ENCODE measurements at regions not wholly inside any gene's neighbourhood (a gene's known extent, or its start where the extent isn't known, plus 50 kb on each side); places are given as distances from the start of the nearest gene placed in this dataset.

DNA sequence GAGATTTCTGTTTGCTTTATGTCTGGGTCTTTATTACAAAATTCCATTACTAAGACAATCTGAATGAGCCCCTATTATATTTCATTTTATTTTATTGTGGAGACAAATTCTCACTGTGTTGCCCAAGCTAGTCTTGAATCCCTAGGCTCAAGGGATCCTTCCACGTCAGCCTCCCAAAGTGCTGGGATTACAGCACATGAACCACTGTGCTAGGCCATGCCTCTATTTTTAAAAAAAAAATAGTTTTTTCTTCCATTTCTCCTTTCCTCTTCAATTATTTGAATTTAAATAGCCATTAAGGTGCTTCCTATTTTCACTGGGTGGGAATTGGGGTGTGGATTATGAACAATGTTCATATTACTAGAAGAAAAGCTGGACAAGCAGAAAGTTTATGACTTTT, 1587.4 kb downstream of the GRIK2 start:
- TF ChIP-seq, protein P1, sequence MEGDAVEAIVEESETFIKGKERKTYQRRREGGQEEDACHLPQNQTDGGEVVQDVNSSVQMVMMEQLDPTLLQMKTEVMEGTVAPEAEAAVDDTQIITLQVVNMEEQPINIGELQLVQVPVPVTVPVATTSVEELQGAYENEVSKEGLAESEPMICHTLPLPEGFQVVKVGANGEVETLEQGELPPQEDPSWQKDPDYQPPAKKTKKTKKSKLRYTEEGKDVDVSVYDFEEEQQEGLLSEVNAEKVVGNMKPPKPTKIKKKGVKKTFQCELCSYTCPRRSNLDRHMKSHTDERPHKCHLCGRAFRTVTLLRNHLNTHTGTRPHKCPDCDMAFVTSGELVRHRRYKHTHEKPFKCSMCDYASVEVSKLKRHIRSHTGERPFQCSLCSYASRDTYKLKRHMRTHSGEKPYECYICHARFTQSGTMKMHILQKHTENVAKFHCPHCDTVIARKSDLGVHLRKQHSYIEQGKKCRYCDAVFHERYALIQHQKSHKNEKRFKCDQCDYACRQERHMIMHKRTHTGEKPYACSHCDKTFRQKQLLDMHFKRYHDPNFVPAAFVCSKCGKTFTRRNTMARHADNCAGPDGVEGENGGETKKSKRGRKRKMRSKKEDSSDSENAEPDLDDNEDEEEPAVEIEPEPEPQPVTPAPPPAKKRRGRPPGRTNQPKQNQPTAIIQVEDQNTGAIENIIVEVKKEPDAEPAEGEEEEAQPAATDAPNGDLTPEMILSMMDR (IDR thresholded peaks at IDR 0.05; ENCODE audit: insufficient read depth, missing control alignments) = no peak
- no peak for FAIRE-seq
- no peak for DNase-seq (ENCODE audit: insufficient read length, low spot score)

- DNase-seq (ENCODE audit: insufficient read length, low spot score) = no peak
- no peak for FAIRE-seq
- TF ChIP-seq, protein P1 (IDR thresholded peaks at IDR 0.05; ENCODE audit: insufficient read depth, missing control alignments) = no peak
These were observed 1568.4 kb downstream of the GRIK2 start for GRCh38 chr6:102961902-102962301.

DNA sequence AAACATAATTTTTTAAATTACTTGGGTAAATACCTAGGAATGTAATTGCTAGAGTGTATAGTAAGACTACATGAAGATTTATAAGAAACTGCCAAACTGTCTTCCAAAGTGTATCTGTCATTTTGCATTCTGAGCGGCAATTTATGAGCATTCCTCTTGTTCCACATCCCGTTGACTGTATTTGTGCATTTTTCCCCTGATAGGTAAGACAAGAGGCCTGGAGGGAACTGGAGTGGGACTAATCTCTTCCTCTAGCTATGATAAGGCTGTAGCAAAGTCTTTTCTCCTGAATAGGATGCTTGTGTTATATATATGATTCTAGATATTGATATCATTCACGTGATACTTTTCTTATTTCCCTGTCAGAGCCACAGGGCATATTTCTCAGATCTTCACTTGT, 1557.5 kb downstream of the GRIK2 start:
- FAIRE-seq (no peak), DNase-seq (ENCODE audit: insufficient read length, low spot score) (no peak)
- TF ChIP-seq, protein P1 (IDR thresholded peaks at IDR 0.05; ENCODE audit: insufficient read depth, missing control alignments) = no peak

GRCh38 chr6:102944475-102944874, 1551.0 kb downstream of the GRIK2 start:
- DNase-seq (ENCODE audit: insufficient read length, low spot score) = no peak
- no peak for FAIRE-seq
- TF ChIP-seq, protein P1 (IDR thresholded peaks at IDR 0.05; ENCODE audit: insufficient read depth, missing control alignments) = no peak

DNA sequence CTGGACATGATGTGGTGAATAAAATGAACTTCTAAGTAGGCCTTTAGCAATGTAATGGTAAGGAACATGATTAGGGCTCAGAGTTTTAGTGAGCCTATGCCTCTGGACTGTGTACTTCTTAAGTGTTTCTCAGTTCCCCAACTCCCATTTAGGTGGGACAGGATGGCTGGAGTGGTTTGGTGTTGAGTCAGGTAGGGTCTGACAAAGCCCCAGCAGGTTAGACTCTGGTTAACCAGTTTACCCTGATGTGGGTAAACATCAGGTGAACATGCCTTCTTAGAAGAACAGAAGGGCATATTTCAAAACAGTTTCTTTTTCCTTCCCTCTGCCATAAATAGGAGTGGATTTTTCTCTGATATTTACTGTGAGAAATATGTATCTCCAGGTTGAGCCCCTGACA, 1548.7 kb downstream of the GRIK2 start:
- TF ChIP-seq, protein P1 (IDR thresholded peaks at IDR 0.05; ENCODE audit: insufficient read depth, missing control alignments) = no peak
- DNase-seq (ENCODE audit: insufficient read length, low spot score) (no peak), FAIRE-seq (no peak)

- FAIRE-seq = no peak
- no peak for DNase-seq (ENCODE audit: insufficient read length, low spot score)
- TF ChIP-seq, protein P1 (IDR thresholded peaks at IDR 0.05; ENCODE audit: insufficient read depth, missing control alignments) = no peak
These were observed 1543.5 kb downstream of the GRIK2 start for GRCh38 chr6:102936959-102937358.

DNA sequence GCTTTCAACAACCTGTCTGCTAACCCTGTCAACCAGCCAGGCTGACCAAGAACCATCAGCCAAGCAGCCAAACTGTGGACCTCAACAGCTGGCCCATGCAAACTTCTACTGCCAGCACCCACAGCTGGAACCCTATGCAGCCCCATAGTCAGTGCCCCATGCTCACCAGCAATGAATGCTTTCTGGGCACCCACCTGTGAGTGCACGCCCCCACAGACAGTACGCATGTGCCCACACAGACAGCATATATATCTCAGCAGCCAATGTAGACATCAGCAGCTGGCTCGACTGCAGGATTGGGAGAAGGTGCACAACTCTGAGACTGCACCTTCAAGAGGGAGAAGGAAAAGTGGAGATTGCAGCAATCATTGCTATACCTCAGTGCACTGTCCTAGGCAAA, 1534.6 kb downstream of the GRIK2 start:
- TF ChIP-seq, protein P1 (IDR thresholded peaks at IDR 0.05; ENCODE audit: insufficient read depth, missing control alignments) = no peak
- DNase-seq (ENCODE audit: insufficient read length, low spot score) (no peak), FAIRE-seq (no peak)
